ENCODE measurements at regions not wholly inside any gene's neighbourhood (a gene's known extent, or its start where the extent isn't known, plus 50 kb on each side); places are given as distances from the start of the nearest gene placed in this dataset.

DNA sequence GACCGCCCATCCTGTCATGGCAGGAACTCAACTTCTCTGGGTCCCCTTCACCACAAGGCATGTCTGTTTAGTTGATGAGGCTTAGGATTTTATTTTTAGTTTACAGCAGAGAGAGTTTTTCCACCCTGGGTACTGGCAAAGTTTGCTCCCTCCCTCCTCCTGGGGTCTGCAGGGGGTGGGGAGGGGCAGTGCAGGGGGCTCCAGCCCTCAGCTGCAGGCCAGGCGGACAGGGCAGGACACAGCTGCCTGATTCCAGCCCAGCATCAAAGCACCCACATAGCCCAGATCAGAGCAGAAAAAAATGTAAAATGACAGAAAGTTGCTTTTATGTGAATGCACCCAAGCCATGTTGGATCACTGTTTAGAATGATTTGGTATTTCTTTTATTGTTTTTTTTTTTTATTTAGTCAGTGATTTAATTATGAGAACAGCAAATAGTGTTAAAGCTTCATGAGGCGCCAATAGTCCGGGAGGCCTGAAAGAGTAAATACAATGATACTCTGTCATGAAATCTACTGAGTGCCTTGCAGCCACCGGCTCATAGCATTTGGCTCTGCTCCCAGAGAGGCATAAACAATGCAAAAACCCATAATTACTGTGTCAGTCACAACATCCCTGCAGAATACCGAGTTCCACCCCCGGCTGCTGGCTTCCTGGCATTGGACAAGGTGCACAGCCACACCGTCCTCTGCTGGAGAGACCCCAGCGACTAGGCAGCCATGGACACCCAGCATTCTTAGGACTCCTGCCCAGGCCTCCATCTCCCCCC is 923.5 kb downstream of the UQCRFS1 start:
- Histone ChIP-seq H3K79me2 (ENCODE audit: control insufficient read depth, insufficient read depth, low read length) (no peaks in the 10 kb centered on the region), H3K4me1 (ENCODE audit: control insufficient read depth, extremely low read depth, insufficient read depth, low read length) (peaks cover 22% of the 10 kb centered on the region), H2AFZ (ENCODE audit: low read depth, low read length) (no peak overlapping the region), H3K9me1 (replicated peaks; ENCODE audit: control insufficient read depth, extremely low read depth, insufficient read depth, low read length) (no peaks in the 10 kb centered on the region), H3K9me3 (replicated peaks; ENCODE audit: control insufficient read depth, insufficient read depth, low read length) (no peaks in the 10 kb centered on the region), H3K36me3 (ENCODE audit: control insufficient read depth in 2 of 2, extremely low read depth in 1 of 2, insufficient read depth in 2 of 2, low read length in 2 of 2) (no peaks in the 10 kb centered on the region), H3K4me3 (replicated peaks in 1 of 3; ENCODE audit: insufficient read depth in 1 of 3, low read depth in 1 of 3, low read length in 3 of 3) (no peak overlapping the region), H3K27me3 (ENCODE audit: control insufficient read depth in 2 of 2, insufficient read depth in 2 of 2, low read length in 2 of 2) (no peaks in the 10 kb centered on the region), H3K9ac (replicated peaks; ENCODE audit: extremely low read depth, insufficient read depth, low read length) (no peak overlapping the region), H3K4me2 (ENCODE audit: insufficient read depth, low read length) (no peak overlapping the region), H3K27ac (ENCODE audit: insufficient read depth, low read depth, low read length) (no peak overlapping the region), H4K20me1 (replicated peaks; ENCODE audit: control insufficient read depth, extremely low read depth, insufficient read depth, low read length) (no peaks in the 10 kb centered on the region)
- POLR2A ChIA-PET: no interaction called here
- peak; percentile 64 for FAIRE-seq
- dilution Hi-C loops (cut with MboI; ENCODE audit: extremely low pct_ligation_motif_present, low sequenced_read_pairs) (no loop called here), intact Hi-C loops (cut with micrococcal nuclease) (loop anchor here (5.0 kb wide), 1 partner anchor 43 kb away; no protein-coding TSS in a partner anchor)
- CTCF ChIA-PET: no interaction called here
- no TSS peak for BruUV-seq (replicated peaks)
- no peak for TF ChIP-seq JUN (IDR thresholded peaks at IDR 0.05; ENCODE audit: borderline replicate concordance, insufficient read depth, insufficient read length, low read depth)
- TF ChIP-seq, protein P1, sequence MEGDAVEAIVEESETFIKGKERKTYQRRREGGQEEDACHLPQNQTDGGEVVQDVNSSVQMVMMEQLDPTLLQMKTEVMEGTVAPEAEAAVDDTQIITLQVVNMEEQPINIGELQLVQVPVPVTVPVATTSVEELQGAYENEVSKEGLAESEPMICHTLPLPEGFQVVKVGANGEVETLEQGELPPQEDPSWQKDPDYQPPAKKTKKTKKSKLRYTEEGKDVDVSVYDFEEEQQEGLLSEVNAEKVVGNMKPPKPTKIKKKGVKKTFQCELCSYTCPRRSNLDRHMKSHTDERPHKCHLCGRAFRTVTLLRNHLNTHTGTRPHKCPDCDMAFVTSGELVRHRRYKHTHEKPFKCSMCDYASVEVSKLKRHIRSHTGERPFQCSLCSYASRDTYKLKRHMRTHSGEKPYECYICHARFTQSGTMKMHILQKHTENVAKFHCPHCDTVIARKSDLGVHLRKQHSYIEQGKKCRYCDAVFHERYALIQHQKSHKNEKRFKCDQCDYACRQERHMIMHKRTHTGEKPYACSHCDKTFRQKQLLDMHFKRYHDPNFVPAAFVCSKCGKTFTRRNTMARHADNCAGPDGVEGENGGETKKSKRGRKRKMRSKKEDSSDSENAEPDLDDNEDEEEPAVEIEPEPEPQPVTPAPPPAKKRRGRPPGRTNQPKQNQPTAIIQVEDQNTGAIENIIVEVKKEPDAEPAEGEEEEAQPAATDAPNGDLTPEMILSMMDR (IDR thresholded peaks at IDR 0.05; ENCODE audit: extremely low read depth in 1 of 2, insufficient read depth in 1 of 2, low read depth in 1 of 2, low read length in 2 of 2): no peak
- no peak for TF ChIP-seq GATA2 (IDR thresholded peaks at IDR 0.05; ENCODE audit: insufficient read depth, insufficient read length, low read depth, low read length)
- TF ChIP-seq FOS (IDR thresholded peaks at IDR 0.05; ENCODE audit: borderline replicate concordance, insufficient read depth, low read length): no peak
- no peak for TF ChIP-seq EZH2 (IDR thresholded peaks at IDR 0.05; ENCODE audit: borderline replicate concordance, low read depth, low read length, severe bottlenecking)
- no peak for TF ChIP-seq POLR2AphosphoS5 (IDR thresholded peaks at IDR 0.05; ENCODE audit: insufficient read depth, low read depth, low read length)
- TF ChIP-seq POLR2A (IDR thresholded peaks at IDR 0.05; ENCODE audit: low read depth, low read length): no peak
- TF ChIP-seq, protein P2, sequence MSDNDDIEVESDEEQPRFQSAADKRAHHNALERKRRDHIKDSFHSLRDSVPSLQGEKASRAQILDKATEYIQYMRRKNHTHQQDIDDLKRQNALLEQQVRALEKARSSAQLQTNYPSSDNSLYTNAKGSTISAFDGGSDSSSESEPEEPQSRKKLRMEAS (IDR thresholded peaks at IDR 0.05; ENCODE audit: insufficient read depth, insufficient read length): no peak
- no peak for TF ChIP-seq MYC (IDR thresholded peaks at IDR 0.05; ENCODE audit: low read depth, low read length)
- DNase-seq (ENCODE audit: low read depth, low spot score): peak; percentile 37

All from endothelial cell of umbilical vein (primary cell).